ENCODE measurements at regions not wholly inside any gene's neighbourhood (a gene's known extent, or its start where the extent isn't known, plus 50 kb on each side); places are given as distances from the start of the nearest gene placed in this dataset.
"Not testable (repeated sequence)": the region's sequence is repeated elsewhere in the genome, so short reads cannot be mapped to it uniquely, and the experiment has no call there.

DNA sequence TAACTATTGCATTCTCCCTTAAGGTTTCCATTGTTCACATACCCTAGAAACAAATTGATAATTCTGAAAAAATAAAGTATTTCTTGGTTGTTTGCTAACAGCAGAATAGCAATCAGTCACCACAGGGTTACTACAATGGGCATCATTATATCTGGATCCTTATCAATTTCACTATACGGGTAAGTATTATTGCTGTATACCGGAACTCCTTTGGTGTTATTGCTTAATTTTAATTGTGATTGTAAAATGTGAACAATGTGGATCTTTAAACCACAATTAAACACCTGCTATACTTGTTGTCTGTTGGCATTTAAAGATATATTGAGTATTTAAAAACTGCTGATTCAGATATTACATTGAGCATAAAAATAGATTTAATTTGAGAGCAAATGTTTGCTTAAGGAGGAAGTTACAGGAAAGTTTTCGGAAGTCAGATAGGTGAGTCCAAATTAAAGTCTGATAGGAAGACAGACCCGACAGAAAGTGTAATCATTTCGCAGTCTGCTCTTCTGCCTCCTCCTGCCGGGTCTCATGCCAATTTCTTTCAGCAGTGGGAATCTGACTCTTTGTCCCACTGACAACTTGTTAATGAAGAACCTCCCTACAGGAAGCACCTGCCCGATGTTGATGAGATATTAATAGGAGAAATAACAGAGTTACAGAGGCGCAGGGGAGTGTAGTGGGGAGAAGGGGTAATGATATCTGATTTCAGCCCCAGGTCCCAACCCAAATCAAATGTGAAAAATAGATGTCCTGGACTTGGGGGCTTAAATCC, 169.7 kb upstream of the TBC1D5 start:
- DNase-seq (ENCODE audit: low read depth in 2 of 2, low spot score in 1 of 2): no peak

DNA sequence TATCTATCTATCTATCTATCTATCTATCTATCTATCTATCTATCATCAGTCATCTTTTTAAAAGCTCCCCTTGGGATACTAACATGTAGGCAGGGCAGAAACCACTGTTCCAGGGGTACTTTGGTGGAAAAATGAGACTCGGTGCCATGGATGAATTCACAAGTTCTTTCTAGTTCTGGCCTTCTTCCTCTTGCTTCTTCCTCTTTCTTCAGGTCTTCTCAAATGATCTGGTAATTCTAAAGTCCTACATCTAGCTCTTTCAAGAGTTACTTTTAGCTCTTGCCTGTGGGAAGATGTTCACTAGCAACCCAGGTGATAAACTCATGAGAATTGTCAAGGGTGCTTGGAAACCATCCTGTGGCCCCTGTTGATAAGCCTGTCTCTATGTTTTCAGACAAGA, 168.5 kb upstream of the TBC1D5 start:
- no peak for DNase-seq (ENCODE audit: low read depth in 2 of 2, low spot score in 1 of 2)

DNA sequence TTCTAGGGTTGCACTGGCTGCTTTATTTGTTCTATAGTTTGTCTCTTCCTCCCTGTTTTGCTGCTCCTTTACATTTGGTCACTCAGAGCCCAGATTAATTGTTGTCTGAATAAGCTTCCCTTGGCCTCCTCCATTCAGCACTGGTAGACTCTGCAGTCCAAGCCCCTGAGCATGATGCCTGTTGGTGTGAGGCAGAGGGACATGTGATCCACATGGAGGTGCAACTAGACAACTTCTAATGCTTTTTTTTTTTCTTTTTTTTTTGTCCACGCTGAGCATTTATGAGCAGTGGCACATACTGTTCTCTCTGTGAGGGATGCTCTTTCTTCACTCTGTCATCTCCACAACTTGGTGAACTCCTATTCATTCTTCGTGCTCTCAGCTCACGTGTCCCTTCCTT, 167.3 kb upstream of the TBC1D5 start:
- DNase-seq (ENCODE audit: low read depth in 2 of 2, low spot score in 1 of 2): no peak

DNA sequence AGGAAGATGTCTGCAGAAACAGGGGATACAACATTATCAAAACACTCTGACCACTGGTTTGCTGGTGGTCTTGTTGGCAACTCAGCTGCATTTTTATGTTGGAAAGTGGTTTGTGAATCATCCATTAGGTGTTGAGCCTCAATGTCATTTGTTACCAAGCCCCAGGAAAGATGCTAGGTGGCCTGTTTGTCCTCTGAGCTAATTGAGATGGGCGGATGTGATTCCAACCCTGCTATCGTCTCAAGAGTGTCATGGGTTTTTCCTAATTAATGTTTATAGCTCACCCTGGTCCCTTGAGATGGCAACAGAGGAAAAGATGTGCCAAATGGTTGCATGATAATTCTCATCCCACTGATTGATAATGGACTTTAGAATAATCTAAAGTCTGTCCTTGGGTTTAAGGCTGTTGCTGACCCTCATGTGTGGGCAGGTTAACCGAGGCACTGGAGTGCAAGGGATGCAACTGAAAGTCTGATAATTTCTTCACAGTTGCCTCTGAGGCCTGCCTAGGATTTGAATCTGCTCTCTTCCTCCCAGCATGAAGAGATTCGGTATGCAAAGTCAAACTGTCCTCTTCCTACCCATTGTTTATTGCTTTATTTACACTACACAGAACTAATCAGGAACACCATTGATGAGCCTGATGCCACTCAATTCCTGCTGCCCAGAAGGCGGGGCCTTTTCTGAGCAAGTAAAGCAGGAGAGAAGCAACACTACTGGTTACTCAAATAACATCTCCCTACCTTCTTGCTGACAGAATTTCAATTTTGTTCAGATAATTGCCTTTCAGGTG, 166.2 kb upstream of the TBC1D5 start:
- DNase-seq (ENCODE audit: low read depth in 2 of 2, low spot score in 1 of 2): no peak

DNA sequence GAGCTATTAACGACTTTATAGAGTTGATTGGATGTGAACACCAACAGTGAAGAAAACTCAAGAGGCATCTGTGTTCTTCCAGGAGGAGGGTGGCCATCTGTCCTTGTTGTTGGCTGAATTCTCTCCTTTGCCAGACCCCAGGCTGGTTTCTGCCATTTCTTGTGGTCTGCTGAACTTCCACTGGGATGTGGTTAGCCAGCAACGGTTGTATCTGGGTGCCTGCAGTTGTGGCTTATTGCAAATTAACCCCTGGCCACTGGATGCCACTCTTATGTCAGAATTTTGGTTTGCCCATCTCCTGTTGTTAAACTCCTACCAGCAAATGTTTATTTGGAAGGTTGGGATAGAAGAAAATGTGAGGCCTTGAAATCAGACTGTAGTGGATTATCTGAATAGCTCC, 163.6 kb upstream of the TBC1D5 start:
- no peak for DNase-seq (ENCODE audit: low read depth in 2 of 2, low spot score in 1 of 2)

GRCh38 chr3:17901893-17902292, 159.5 kb upstream of the TBC1D5 start:
- DNase-seq (ENCODE audit: low read depth in 2 of 2, low spot score in 1 of 2): no peak

- no peak for DNase-seq (ENCODE audit: low read depth in 2 of 2, low spot score in 1 of 2)
Observed at GRCh38 chr3:17894434-17895060, 152.1 kb upstream of the TBC1D5 start.

- DNase-seq (ENCODE audit: low read depth in 2 of 2, low spot score in 1 of 2): no peak
Observed at GRCh38 chr3:17891139-17891856, 148.9 kb upstream of the TBC1D5 start.

DNA sequence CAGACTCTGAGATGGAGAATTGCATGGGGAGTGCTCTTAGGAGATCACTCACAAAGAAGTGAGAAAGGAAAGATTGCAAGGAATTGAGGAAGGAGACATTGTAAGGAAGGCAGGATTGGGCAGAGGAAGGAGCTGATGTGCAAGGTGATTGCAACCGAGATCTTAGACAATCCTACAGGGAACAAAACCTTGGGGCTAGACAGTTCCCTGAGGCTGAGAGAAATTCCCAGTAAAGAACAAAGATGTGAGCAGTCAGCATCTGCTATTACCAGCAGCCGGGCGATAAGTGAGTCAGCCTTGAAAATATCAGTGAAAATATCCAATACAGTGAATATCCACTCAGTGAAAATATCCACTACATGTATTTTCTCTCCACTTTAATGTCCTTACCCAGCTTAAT, 143.6 kb upstream of the TBC1D5 start:
- no peak for DNase-seq (ENCODE audit: low read depth in 2 of 2, low spot score in 1 of 2)

DNA sequence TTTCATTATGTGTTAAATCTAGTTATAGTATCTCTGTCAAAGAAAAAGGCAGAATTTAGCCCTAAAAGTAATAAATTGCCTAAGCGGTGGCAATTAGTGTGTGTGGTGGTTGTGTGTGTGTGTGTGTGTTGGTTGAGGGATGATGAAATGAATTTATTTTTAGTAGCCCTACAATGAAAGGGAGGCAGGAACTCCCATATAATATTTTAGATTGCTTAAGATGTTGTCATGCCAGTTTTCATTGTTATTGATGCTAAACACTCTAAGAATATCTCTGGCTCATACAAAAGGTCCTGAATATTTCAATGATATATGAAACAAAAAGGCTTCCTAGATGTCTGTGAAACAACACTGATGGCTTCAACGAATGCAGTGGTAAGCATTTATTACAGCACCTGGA, 140.6 kb upstream of the TBC1D5 start:
- DNase-seq (ENCODE audit: low read depth in 2 of 2, low spot score in 1 of 2): no peak

GRCh38 chr3:17877299-17877698, 134.9 kb upstream of the TBC1D5 start:
- DNase-seq (ENCODE audit: low read depth in 2 of 2, low spot score in 1 of 2): no peak

- no peak for DNase-seq (ENCODE audit: low read depth in 2 of 2, low spot score in 1 of 2)
Observed at GRCh38 chr3:17874636-17875035, 132.2 kb upstream of the TBC1D5 start.

DNA sequence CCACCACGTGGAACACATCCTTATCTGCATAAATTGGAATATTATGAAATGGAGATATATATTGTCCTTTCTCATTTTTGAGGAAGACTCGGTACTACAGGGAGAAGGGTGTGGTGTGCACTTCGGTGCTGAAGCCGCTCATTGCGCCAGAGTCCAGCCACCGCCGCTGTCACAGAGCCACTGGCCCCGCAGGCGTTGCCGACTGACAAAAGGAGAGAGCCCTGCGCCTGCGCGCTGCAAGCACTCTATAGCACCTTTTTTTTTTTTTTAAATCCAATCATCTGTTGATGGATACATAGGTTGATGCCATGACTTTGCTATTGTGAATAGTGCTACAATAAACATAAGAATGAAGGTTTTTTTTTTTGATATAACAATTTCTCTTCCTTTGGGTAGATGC, 130.0 kb upstream of the TBC1D5 start:
- no peak for DNase-seq (ENCODE audit: low read depth in 2 of 2, low spot score in 1 of 2)

DNA sequence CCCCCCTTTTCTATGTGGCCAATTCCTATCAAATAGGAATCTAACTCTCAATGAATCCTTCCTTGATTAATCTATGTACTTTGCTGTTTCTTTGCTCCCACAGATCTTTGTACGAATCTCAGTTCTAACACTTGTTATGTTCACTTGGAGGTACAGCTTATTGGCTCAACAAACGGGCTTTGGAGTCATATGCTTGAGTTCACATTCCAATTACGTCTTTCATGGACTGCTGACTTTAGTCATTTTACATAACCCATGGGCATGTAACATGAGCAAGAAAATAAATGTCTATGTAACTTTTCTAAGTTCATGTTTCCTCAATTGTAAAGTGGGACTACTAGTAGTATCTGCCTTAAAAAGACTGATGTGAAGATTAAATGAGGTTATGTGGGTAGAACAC, 123.2 kb upstream of the TBC1D5 start:
- no peak for DNase-seq (ENCODE audit: low read depth in 2 of 2, low spot score in 1 of 2)

DNA sequence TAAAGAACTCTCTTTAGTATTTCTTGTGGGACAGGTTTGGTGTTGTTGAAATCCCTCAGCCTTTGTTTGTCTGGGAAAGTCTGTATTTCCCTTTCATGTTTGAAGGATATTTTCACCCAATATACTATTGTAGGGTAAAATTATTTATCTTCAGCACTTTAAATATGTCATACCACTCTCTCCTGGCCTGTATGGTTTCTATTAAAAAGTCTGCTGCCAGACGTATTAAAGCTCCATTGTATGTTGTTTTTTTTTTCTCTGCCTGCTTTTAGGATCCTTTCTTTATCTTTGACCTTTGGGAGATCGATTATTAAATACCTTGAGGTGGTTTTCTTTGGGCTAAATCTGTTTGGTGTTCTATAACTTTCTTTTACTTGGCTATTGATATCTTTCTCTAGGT, 119.0 kb upstream of the TBC1D5 start:
- DNase-seq (ENCODE audit: low read depth in 2 of 2, low spot score in 1 of 2): no peak

- DNase-seq (ENCODE audit: low read depth in 2 of 2, low spot score in 1 of 2): not testable (repeated sequence)
Observed at GRCh38 chr3:17860840-17861471, 118.5 kb upstream of the TBC1D5 start.

DNA sequence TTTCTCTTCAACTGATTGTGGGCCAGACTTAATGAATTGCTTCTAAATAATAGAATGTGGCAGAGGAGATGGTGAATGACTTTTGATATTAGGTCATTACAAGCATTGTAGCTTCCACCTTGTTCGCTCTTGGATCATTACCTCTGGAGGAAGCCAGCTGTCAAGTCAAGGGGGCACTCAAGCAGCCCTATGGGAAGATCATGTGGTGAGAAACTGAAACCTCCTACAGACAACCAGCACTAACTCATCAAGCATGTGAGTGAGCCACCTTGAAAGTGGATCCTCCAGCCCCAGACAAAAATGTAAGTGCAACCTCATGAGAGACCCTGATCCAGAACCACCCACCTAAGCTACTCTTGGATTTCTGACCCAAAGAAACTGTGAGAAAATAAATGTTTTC, 109.8 kb upstream of the TBC1D5 start:
- DNase-seq (ENCODE audit: low read depth in 2 of 2, low spot score in 1 of 2): no peak

DNA sequence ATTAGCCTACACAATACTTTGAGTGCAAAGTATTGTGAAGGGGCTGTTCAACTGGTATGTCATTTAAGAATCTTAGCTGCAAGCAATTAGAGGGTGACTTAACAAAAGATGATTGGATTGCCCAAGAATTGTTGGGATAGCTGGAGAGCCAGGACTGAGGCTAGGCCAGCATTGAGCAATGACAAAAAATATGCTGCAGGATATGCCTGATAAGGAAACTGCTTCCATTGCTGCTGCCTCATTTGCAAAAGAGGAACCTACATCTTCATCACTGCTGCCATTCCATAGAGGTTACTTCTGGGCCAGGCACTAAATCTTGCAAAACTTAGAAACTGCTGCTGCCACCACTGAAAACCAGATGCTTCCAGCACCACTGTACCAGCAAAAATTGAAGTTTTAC, 108.0 kb upstream of the TBC1D5 start:
- DNase-seq (ENCODE audit: low read depth in 2 of 2, low spot score in 1 of 2): no peak

- DNase-seq (ENCODE audit: low read depth in 2 of 2, low spot score in 1 of 2): no peak
Observed at GRCh38 chr3:17848102-17848501, 105.7 kb upstream of the TBC1D5 start.

DNA sequence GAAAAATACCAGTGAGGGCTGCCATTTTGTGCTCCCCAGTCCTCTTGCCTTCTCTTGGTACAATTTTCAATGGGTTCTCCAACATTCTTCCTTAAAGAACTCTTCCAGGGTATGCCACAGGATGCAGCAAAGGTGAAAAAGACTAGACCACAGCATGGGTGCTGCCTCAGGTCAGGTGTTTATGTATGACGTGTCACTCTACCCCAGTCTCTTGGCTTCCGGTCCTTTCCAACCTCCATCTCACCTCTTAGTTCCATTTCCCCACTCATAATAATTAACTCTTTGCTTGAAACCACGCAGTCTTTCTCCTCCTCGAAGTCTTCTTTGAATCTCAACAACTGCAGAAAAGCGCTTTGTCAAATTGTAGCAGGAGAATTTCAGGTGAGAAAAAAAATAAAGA, 104.7 kb upstream of the TBC1D5 start:
- no peak for DNase-seq (ENCODE audit: low read depth in 2 of 2, low spot score in 1 of 2)

GRCh38 chr3:17846466-17846865, 104.0 kb upstream of the TBC1D5 start:
- no peak for DNase-seq (ENCODE audit: low read depth in 2 of 2, low spot score in 1 of 2)

Measured in stimulated activated CD8-positive, alpha-beta memory T cell treated with anti-CD3 and anti-CD28 coated beads, Interleukin-4, amount 100 ng/mL, for 4 hours (primary cell).